HG03196 (cell line): ENCODE measurements at regions not wholly inside any gene's neighbourhood (a gene's known extent, or its start where the extent isn't known, plus 50 kb on each side); places are given as distances from the start of the nearest gene placed in this dataset.
"Not testable (repeated sequence)": the region's sequence is repeated elsewhere in the genome, so short reads cannot be mapped to it uniquely, and the experiment has no call there.

ENCODE experiments used
- ATAC-seq: cut with Tn5 transposase; IDR thresholded peaks from one replicate; pipeline ENCODE4 v1.9.1; 2021; ENCODE audit not compliant: unreplicated experiment

DNA sequence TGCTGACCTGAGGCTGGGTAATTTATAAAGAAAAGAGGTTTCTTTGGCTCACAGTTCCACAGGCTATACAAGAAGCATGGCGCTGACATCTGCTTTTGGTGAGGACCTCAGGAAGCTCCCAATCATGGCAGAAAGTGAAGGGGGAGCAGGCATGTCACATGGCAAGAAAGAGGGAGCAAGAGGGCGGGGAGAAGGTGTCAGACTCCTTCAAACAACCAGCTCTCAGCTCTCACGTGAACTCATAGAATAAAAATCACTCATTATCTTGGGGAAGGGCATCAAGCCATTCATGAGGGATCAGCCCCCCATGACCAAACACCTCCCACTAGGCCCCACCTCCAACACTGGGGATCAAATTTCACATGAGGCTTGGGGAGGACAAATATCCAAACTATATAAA is 266.8 kb downstream of the RHOU start:
- no peak for ATAC-seq

- no peak for ATAC-seq
These were observed 267.2 kb downstream of the RHOU start for GRCh38 chr1:229002451-229002960.

DNA sequence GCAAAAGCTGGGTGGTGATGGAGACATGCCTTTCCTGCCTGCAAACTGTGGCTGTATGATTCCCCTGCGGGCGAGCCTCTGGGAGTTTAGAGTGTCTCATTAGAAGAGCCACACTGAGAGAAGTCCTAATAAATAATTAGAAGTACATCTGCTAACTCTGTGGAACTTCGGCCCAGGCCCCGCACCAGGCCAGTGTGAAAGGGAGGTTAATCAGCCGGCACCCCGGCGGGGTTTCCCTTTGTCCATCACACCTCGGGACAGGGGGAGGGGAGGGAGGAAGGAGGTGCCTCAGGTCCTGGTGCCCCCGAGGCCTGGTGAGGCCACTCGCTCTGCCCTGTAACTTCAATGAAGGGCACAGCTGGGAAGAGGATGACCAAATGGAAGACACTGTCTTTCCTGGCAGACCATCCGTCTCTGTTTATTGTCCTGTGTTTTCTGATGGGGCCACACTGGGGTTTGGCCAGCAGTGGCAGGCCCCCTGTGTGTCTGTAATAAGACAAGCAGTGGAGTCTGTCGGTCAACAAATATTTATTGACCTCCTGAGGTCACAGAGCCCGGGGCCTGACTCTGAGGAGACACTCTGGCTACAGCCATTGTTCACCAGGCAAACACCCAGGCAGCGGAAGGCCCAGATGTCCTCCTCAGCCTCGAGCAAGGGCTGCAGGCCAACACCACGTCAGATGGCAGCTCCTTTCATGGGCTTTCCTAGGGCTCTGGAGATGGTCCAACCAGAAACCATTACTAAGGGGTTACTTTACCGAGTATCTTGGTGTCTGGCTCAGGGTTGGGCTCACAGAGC is 267.5 kb upstream of the RAB4A start:
- no peak for ATAC-seq

DNA sequence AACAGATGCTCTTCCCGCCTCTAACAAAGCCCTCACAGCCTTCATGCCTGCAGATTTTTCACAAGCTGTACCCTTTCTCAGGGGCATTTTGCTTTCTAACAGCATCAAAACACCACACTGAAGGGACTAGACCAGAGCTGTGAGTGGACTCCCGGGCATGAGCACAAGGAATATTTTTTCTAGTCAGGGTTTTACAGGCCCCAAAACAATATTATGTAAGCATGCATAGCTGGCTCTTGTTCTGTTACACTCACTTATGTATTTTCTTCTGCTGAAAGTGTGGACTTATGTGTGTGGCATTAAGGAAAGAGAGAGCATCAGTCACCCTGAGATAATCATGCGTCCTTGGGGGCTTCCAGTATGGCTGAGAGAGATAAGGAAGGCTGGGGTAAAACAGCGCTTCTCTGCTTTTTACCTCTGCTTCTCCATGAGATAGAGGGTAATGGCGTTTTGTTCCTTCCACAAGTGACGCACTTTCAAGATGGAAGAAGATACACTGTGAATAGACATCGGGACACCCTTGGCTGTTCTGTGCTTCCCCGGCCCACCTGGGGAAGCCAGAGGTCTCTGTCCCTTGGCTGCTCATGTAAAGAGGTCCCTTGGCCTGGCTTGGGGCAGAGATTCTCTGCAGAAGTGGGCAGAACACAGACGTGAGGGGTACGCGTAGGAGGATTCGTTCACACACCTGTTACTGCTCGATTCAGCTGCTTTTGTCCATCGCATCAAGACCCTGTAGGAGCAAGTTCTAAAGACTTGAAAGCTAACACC is 266.7 kb upstream of the RAB4A start:
- ATAC-seq, result no peak

DNA sequence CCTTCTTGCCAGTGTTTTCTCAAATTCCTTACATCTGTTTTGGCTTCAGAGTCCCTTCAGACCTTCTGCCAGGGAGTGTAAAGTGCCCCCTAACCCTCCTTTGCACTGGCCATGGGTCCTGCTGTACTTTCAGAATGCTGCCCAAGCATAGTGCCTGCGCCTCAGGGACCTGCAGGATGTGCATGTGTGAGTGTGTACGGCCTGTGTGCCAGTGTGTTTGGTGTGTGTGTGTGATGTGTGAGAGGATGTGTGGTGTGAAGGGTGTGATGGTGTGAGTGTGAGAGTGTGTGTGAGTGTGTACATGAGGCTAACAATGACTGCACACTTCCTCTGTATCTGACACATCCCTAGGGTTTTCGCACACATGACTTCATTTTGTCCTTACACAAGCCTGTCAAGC is 265.8 kb upstream of the RAB4A start:
- no peak for ATAC-seq

DNA sequence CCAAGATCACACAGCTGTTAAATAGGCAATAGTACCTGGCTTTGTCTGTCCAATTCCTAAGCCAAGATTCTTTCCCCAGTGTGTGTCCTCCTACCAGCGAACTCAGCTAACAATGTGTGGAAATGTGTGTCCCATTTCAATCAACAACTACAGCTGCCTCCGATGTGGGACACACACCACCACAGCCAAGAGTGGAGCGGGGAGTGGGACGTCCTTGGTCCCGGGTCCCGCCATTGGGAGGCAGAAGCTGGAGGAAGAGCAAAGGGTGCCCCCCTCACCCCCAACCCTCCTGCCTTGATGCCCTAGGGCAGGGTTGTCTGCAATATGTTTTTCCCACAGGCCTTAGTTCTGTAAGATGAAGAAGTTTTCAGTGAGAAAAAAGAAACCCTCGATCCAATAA is 265.4 kb upstream of the RAB4A start:
- ATAC-seq, result no peak

DNA sequence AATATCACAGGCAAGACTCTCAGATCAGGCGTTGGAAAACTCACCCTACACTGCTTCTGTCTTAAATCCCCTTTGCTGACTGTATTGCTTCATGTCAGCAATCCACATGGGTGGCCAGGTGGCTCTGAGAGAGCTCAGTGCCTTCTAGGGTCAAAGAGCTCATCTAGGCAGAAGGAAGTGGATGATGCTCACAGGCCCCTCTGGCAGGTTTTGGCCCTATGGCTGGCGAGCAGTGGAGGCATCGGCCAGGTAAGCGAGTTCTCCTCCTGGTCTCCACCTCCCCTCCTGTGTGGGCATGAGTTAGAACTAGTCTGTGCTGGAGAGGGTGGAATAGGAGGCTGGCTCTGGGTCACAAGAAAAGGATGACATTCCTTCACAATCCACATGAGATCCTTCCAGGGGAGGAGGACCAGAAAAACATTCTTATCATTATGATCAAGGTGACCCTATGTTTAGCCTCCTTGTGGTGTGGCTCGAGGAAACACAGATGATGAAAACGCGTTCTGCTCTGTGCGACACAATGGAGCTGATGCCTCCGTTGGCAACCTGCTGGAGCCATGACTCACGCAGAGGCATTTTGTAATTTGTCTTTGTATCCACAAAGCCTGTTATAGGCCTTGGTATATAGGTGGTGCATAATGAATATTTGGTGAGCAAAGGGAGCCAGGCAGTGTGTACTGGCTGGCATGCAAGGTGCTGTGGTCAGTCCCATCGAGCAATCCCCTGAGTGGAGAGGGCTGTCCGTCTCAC is 264.6 kb upstream of the RAB4A start:
- ATAC-seq, result no peak

DNA sequence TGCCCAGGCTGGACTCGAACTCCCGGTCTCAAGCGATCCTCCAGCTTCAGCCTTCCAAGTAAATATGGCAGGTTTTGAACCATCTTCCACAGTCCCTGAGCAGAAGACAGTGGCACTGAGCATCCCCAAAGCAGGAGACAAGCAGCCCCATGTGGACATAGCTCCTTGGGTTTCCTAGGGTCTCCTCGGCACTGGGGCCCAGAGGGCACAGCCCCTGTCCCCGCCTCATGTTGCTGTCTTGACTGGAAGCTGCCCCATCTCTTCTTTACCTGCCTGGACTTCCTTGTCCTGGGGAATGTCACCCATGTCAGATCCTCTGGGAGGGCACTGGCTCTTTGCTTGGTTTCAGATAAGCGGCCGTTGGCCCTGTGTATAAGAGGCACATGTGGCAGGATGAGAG is 263.7 kb upstream of the RAB4A start:
- no peak for ATAC-seq

DNA sequence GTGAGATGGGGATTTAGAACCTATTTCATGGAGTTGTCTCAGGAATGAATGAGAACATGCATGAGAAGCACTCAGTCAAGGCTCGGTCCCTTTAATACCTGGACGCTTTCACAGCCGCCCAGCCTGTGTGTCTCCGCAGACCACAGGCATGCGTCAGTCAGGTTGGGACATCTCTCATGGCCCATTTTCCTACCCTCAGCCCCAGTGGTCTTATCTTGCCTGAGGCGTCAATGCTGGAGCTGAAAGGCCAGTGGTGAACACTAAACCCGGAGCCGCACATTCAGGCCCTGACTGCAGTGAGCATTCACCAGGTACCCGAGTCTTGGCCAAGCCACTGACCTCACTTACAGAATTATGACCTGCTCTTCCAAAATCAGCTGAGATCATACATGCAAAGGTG is 263.2 kb upstream of the RAB4A start:
- no peak for ATAC-seq

DNA sequence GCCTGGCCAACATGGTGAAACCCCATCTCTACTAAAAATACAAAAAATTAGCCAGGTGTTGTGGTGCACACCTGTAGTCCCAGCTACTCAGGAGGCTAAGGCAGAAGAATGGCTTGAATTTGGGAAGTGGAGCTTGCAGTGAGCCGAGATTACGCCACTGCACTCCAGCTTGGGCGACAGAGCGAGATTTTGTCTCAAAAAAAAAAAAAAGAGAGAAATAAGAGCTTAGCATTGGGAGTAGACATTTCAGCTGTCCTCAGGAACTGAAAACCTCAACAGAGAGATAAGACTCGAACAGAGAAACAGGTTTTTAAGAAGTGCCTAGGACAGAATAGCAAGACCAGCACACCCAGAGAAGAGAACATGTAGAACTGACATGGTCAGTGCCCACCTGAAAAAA is 262.6 kb upstream of the RAB4A start:
- ATAC-seq, result not testable (repeated sequence)

GRCh38 chr1:229011022-229011421 is 259.9 kb upstream of the RAB4A start:
- no peak for ATAC-seq

GRCh38 chr1:229012823-229013222 is 258.1 kb upstream of the RAB4A start:
- ATAC-seq, result no peak

DNA sequence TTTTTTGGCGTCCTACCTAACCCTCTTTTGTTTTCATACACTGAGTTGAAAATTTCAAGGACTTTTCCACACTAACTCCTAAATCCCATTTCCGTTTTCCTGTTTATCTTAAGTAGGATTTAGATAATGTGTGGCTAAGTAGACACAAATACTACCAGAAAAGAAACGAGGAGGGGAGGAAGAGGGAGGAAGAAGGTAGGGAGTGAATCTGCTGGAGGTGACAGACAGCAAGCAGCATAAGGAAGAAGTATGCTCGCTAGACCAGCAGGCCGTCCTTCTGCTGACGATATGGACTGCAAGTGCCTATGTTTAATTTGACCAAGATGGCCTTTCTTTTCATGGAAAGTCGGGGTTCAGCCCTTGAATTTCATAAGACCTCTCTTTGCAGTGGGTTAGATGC is 256.9 kb upstream of the RAB4A start:
- ATAC-seq, result no peak

GRCh38 chr1:229015806-229016205 is 255.1 kb upstream of the RAB4A start:
- no peak for ATAC-seq

DNA sequence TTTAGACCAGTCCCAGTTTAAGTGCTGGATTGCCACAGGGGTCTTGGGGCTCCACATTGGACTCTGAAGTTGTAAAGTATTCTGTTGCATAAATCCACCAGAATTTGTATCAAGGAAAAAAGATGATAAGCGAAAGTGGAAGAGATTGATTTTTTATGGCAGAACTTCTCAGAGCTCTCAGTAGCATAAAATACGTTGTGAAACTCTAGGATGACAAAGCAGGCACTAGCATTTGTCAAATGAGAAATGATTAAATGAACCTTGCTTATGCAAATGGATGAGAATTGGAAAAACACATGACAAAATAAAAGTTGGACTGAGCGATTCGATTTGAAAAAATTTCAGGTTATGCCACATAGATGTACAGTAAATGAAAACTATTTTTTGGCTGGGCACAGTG is 253.8 kb upstream of the RAB4A start:
- no peak for ATAC-seq

GRCh38 chr1:229018674-229019295 is 252.1 kb upstream of the RAB4A start:
- no peak for ATAC-seq

- no peak for ATAC-seq
These were observed 251.1 kb upstream of the RAB4A start for GRCh38 chr1:229019663-229020271.

DNA sequence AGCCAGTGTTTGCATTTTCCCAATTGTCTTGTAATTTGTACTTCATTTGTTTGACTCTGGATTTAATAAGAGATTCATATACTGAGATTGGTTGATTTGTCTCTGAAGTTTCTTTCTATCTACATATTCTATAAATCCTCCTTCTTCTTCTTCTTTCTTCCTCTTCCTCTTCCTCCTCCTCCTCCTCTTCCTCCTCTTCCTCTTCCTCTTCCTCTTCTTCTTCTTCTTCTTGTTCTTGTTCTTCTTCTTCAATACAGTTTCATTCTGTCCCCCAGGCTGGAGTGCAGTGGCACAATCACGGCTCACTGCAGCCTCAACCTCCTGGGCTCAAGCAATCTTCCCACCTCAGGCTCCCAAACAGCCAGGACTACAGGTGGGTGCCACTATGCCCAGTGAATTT is 249.9 kb upstream of the RAB4A start:
- ATAC-seq, result not testable (repeated sequence)

DNA sequence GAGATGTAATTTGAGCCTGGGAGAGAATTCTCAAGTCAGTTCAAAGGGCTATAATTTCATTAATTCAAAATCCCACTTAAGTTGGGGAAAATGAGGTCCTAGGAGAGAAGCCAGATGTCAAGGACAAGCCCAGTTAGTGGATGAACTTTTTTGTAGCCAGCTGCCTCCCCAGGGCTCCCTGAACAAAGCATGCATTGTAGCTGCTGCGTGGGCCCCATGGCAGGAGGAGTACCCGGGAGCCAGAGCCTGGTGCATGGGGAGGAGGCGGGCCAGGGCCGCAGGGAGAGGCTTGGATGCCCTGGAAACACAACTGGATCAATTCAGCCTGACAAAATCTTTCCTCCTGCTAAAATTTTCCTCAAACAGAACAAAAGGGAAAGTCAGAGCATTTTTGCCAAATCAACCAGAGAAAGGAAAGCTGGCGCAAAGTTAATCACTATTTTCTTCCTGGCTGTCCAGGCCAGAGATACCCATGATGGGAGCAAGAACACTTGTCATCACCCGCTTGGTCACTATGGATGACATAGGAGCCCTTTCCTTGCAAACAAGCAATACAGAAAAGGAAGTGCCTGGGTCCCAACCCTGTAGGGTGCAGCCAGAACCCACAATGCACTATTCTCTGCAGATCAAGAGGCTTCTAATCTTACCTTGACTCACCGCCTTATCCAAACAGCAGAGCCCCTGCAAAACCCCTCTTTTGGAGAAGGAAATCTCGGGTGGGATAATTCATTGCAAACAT is 248.1 kb upstream of the RAB4A start:
- ATAC-seq, result no peak
